Choroid plexus epithelial cell (primary cell): ENCODE measurements at regions not wholly inside any gene's neighbourhood (a gene's known extent, or its start where the extent isn't known, plus 50 kb on each side); places are given as distances from the start of the nearest gene placed in this dataset.

Experiments used
- DNase-seq: peaks from one replicate; pipeline ENCODE4 v3.0.0-alpha.2; 2010; ENCODE audit warnings: low read depth
- H3K4me3 ChIP-seq: 2 replicates; pipeline ENCODE4 v1.5.1; 2011; ENCODE audit warnings: low read depth, mild to moderate bottlenecking, control low read depth, low read length, moderate library complexity
- TF ChIP-seq, protein P1 (sequence below): conservative IDR thresholded peaks from 2 replicates; pipeline ENCODE4 v1.5.1; 2011; ENCODE audit warnings: low read depth, mild to moderate bottlenecking, control low read depth, inconsistent platforms, low read length, moderate library complexity

DNA sequence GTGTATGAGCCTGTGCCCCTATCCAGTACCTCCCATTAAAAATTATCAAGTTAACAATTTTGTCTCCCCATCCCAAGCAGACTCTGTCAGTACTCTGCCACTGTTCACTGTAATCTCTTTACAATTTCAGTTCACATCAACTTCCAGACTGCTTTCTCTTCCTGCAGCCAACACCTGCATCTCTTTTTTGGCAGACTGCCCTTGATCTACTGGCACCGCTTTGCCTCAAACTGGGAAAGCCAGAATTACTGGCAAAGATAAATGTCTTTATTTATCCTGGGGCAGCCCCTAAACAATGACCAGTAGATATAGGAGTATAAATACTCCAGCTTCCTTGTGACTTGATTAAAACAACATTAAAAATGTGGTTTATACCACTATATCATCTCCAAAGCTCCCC lies 494.1 kb downstream of the ZNF385D start:
- TF ChIP-seq, protein P1, sequence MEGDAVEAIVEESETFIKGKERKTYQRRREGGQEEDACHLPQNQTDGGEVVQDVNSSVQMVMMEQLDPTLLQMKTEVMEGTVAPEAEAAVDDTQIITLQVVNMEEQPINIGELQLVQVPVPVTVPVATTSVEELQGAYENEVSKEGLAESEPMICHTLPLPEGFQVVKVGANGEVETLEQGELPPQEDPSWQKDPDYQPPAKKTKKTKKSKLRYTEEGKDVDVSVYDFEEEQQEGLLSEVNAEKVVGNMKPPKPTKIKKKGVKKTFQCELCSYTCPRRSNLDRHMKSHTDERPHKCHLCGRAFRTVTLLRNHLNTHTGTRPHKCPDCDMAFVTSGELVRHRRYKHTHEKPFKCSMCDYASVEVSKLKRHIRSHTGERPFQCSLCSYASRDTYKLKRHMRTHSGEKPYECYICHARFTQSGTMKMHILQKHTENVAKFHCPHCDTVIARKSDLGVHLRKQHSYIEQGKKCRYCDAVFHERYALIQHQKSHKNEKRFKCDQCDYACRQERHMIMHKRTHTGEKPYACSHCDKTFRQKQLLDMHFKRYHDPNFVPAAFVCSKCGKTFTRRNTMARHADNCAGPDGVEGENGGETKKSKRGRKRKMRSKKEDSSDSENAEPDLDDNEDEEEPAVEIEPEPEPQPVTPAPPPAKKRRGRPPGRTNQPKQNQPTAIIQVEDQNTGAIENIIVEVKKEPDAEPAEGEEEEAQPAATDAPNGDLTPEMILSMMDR, result no peak
- no peak overlapping the region for H3K4me3 ChIP-seq
- DNase-seq, result no peak

DNA sequence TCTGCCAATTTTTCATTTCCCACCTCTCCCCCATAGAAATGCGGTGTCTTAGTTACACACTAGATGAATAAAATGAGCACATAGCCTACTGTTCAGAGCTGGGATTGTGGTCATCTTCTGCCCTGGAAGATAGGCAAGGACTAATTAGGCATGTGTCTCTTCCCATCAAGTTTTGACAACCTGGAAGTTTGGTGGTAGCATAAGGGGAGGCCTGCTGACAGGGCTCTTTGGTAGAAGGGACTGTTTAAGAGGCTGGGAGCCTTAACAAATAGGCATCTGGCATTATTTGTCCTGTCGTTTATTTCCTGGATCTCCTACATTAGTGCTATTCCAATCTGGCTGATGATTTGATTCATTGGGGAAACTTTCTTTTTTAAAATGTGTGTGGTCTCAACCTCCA lies 512.3 kb downstream of the ZNF385D start:
- TF ChIP-seq, protein P1, result no peak
- H3K4me3 ChIP-seq, result no peak overlapping the region
- DNase-seq, result no peak

DNA sequence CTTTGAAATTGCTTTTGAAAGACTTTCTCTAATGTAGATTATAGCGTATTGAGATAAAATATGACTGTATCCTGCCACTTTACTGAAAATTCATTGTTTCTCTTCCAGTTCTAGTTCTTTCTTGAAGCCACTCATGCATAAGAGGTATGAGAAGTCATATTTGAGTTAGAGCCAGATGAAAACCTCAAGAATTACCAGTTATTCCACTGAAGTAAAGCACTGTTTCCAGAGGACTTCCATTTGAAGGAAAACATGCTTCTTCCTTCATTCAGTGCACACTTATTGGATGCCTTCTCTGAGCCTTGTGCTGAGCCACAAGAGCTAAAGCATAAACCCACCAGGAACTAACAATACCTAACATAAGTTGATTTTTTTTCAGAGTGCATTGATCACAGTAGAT lies 513.4 kb downstream of the ZNF385D start:
- H3K4me3 ChIP-seq, result no peak overlapping the region
- TF ChIP-seq, protein P1, result no peak
- DNase-seq, result no peak

DNA sequence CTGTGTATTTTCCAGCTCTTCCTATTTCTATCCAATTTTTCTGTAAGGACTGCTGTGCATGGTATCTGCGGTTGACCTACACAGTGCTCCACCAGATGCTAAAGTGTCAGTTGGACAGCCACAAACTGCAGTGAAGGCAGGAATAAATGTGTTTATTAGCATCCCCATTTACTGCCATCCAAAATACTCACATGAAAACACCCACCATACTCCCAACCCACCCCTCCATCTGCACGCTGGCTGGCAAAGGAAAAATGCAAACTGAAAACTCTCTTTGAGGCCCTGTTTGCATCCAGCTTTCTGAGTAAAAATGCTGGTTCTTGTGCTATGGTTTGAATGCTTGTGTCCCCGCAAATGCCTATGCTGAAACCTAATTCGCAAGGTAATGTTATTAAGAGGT lies 515.5 kb downstream of the ZNF385D start:
- H3K4me3 ChIP-seq, result no peak overlapping the region
- TF ChIP-seq, protein P1, result no peak
- DNase-seq, result no peak

DNA sequence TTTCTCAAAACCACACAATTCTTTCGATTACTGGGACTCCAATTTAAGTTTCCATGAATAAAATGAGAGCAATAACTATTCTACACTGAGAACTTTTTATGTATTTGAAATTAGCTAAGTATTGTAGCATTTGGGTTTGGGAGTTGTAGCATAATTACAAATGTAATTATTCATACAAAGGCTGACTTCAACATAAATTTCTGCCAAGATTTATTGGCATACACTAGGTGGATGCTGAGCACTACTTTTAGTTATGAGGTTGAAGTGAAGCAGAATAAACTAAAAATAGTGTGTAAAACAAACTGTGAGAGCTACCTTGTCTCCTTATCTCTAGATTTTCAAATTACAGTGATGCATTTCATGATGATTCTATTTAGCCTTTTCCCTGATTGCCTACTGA lies 516.1 kb downstream of the ZNF385D start:
- no peak overlapping the region for H3K4me3 ChIP-seq
- DNase-seq, result no peak
- TF ChIP-seq, protein P1, result no peak

DNA sequence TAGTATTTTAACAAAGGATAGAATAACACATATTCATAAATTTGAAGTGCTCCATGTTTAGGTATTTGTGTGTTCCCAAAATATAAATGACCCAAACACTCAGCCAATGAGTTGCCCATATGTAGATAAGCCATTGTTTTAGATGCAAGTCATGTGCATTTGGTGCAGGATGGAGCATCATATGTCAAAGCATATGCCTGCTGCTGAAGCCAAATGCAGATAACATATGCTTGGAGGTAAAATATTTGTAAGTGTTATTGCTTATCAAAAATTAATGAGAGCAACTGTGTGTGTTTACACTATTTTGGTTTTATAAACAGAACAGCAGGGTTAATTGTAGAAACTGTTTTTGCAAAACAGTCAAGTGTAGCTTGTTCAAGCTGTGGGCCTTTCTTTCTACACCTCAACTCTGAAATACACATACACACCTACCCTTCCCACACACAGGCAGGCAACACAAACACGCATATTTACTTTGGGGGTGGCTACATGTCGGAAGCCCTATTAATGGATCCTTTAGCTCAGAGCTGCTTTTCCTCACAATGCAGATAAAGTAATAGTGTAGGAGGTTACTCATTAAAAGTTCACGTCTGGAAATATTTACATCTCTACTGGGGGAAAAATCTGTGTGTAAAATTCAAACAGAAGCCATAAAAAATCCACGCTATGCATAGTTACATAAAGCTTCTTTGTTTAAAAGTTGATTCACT lies 521.4 kb downstream of the ZNF385D start:
- no peak overlapping the region for H3K4me3 ChIP-seq
- TF ChIP-seq, protein P1, result no peak
- no peak for DNase-seq

DNA sequence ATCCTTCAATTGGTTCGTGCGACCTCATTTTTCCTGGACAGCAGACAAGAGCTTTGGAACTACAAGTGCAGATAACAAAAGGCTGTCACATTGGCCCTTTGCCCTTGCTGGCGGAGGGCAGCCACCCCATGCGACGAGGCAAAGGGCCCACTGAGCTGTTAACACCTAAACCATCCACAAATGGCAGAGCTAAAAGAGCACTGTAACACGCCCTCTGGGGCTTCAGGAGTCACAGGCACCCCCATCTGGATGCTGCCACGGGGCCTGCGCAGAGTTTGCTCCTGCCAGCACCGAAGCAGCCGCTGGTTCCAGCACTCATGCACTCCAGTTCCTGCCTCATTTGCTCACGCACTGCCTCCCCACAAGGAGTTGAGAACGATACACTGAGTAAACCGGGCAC lies 524.9 kb downstream of the ZNF385D start:
- TF ChIP-seq, protein P1, result no peak
- DNase-seq, result no peak

More for the DNA sequence above, 524.9 kb downstream of the ZNF385D start:
- no peak overlapping the region for H3K4me3 ChIP-seq
